ENCODE measurements at regions not wholly inside any gene's neighbourhood (a gene's known extent, or its start where the extent isn't known, plus 50 kb on each side); places are given as distances from the start of the nearest gene placed in this dataset.

GRCh38 chr4:155542415-155542814 lies 124.2 kb upstream of the GUCY1A1 start:
- H3K4me1 ChIP-seq (ENCODE audit: low read depth) = no peaks in the 10 kb centered on the region
- H3K9me3 ChIP-seq = no peaks in the 10 kb centered on the region
- no peak for TF ChIP-seq CTCF (IDR thresholded peaks at IDR 0.05)
- no peak overlapping the region for H3K4me3 ChIP-seq
- intact Hi-C loops (cut with DNase I, micrococcal nuclease) = no loop called here
- DNase-seq (no peak), ATAC-seq (no peak)
- H3K36me3 ChIP-seq (ENCODE audit: low read depth) = no peaks in the 10 kb centered on the region

DNA sequence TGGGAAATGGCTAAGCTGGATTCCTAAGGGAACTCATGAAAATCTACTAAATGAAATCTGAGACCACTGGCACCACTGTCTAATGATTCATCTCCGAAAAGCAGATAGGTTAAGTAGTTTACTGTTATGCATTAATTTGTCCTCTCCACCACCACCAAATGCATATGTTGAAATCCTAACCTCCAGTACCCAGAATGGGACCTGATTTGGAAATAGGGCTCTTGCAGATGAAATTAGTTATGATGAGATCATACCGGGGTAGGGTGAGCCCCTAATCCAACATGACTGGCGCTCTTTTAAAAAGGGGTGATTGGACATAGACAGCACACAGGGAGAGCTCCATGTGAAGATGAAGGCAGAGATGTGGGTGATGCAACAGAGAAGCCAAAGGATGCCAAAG lies 124.9 kb upstream of the GUCY1A1 start:
- ATAC-seq (no peak), DNase-seq (no peak)
- Histone ChIP-seq H3K4me1 (ENCODE audit: low read depth) (no peaks in the 10 kb centered on the region), H3K9me3 (no peaks in the 10 kb centered on the region), H3K36me3 (ENCODE audit: low read depth) (no peaks in the 10 kb centered on the region), H3K4me3 (no peak overlapping the region)
- intact Hi-C loops (cut with DNase I, micrococcal nuclease) = no loop called here
- TF ChIP-seq CTCF (IDR thresholded peaks at IDR 0.05) = no peak

GRCh38 chr4:155540698-155541097 lies 126.0 kb upstream of the GUCY1A1 start:
- ATAC-seq (no peak), DNase-seq (no peak)
- no peak for TF ChIP-seq CTCF (IDR thresholded peaks at IDR 0.05)
- no peaks in the 10 kb centered on the region for H3K9me3 ChIP-seq
- H3K36me3 ChIP-seq (ENCODE audit: low read depth) = no peaks in the 10 kb centered on the region
- no peak overlapping the region for H3K4me3 ChIP-seq
- intact Hi-C loops (cut with DNase I, micrococcal nuclease) = no loop called here
- H3K4me1 ChIP-seq (ENCODE audit: low read depth) = no peaks in the 10 kb centered on the region

GRCh38 chr4:155539746-155540145 lies 126.9 kb upstream of the GUCY1A1 start:
- TF ChIP-seq CTCF (IDR thresholded peaks at IDR 0.05) = no peak
- ATAC-seq (no peak), DNase-seq (no peak)
- H3K4me3 ChIP-seq = no peak overlapping the region
- H3K9me3 ChIP-seq = no peaks in the 10 kb centered on the region
- no peaks in the 10 kb centered on the region for H3K36me3 ChIP-seq (ENCODE audit: low read depth)
- intact Hi-C loops (cut with DNase I, micrococcal nuclease) = no loop called here
- no peaks in the 10 kb centered on the region for H3K4me1 ChIP-seq (ENCODE audit: low read depth)

DNA sequence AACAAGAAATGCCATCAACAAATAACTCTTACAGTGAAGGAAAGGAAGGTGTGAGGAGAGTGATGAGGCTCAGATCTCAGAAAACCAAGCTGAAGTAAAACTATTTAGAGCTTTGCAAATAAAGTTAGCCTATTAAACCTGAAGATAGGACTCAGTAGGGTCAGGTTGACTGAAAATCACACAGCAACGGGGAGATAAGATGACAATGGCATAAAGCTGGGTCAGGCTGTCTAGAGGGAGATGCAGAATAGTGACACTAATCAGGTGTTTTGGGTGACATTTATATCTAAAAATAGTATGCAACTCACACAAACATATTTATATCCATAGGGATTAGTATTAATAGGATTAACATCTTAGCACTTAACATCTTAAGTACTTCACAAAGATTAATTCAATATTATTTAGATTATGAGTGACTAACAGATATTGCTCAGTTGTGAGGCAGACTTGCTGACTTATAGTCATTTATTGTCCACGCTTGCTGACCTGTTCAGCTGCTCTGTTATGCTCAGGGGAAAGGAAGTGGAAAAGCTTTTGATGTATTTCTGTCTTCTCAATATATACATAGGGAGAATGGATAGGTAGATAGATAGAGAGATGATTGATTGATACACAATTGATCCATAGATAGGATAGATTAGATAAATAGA lies 130.7 kb upstream of the GUCY1A1 start:
- TF ChIP-seq CTCF (IDR thresholded peaks at IDR 0.05) = no peak
- DNase-seq (no peak), ATAC-seq (no peak)
- H3K9me3 ChIP-seq = no peaks in the 10 kb centered on the region
- H3K4me3 ChIP-seq = no peak overlapping the region
- H3K4me1 ChIP-seq (ENCODE audit: low read depth) = no peaks in the 10 kb centered on the region
- intact Hi-C loops (cut with DNase I, micrococcal nuclease) = no loop called here
- no peaks in the 10 kb centered on the region for H3K36me3 ChIP-seq (ENCODE audit: low read depth)

All from mucosa of descending colon (tissue), 3 donors.